Fibroblast of lung (primary cell): ENCODE measurements at regions not wholly inside any gene's neighbourhood (a gene's known extent, or its start where the extent isn't known, plus 50 kb on each side); places are given as distances from the start of the nearest gene placed in this dataset.

Source experiments
- DNase-seq, 2 donors: peaks; one replicate each; pipeline versions ENCODE4 v3.0.0 to v3.0.0-alpha.2; 2010; ENCODE audit warnings: low read depth in 2 of 2
- H2AFZ ChIP-seq: 2 replicates; pipeline ENCODE4 v1.5.1; 2012; ENCODE audit warnings: low read length, control low read depth, inconsistent platforms
- H3K27ac ChIP-seq: 2 replicates; pipeline ENCODE4 v1.5.1; 2011; ENCODE audit warnings: low read length, control low read depth; ENCODE audit not compliant: insufficient read depth
- H3K27me3 ChIP-seq: 2 replicates; pipeline ENCODE4 v1.5.1; 2011; ENCODE audit warnings: mild to moderate bottlenecking, low read length; ENCODE audit not compliant: control insufficient read depth, insufficient read depth
- H3K36me3 ChIP-seq: 2 replicates; pipeline ENCODE4 v1.5.1; 2011; ENCODE audit warnings: low read length; ENCODE audit not compliant: control insufficient read depth, insufficient read depth
- H3K4me1 ChIP-seq: 2 replicates; pipeline ENCODE4 v1.5.1; 2011; ENCODE audit warnings: low read length; ENCODE audit not compliant: control insufficient read depth, insufficient read depth; ENCODE audit errors: extremely low read depth
- H3K4me2 ChIP-seq: 2 replicates; pipeline ENCODE4 v1.5.1; 2011; ENCODE audit warnings: low read length, control low read depth; ENCODE audit not compliant: insufficient read depth; ENCODE audit errors: extremely low read depth
- H3K4me3 ChIP-seq, 4 experiments: fragments of 200-600 bp in 1 of 4; sonication (generic) in 1 of 4; replicated peaks in 1 of 4; 2 replicates each; pipeline ENCODE4 v1.5.1; 2011 to 2016; ENCODE audit warnings: low read length in 4 of 4, low read depth in 3 of 4, mild to moderate bottlenecking in 3 of 4, control low read depth in 2 of 4, inconsistent platforms in 1 of 4, mixed read lengths in 1 of 4; ENCODE audit not compliant: insufficient read depth in 1 of 4; ENCODE audit errors: control extremely low read depth in 1 of 4
- H3K79me2 ChIP-seq: 2 replicates; pipeline ENCODE4 v1.5.1; 2012; ENCODE audit warnings: mild to moderate bottlenecking, low read length, inconsistent platforms; ENCODE audit not compliant: control insufficient read depth, insufficient read depth
- H3K9ac ChIP-seq: 2 replicates; pipeline ENCODE4 v1.5.1; 2011; ENCODE audit warnings: mild to moderate bottlenecking, low read length, control low read depth; ENCODE audit not compliant: insufficient read depth
- H3K9me3 ChIP-seq: 2 replicates; pipeline ENCODE4 v1.5.1; 2012; ENCODE audit warnings: low read depth, low read length; ENCODE audit not compliant: control insufficient read depth, insufficient read depth
- H4K20me1 ChIP-seq: 2 replicates; pipeline ENCODE4 v1.5.1; 2011; ENCODE audit warnings: low read length; ENCODE audit not compliant: control insufficient read depth, insufficient read depth; ENCODE audit errors: extremely low read depth
- EZH2 ChIP-seq: IDR thresholded peaks from 2 replicates; pipeline ENCODE4 v1.5.1; 2012; ENCODE audit warnings: low read length, control low read depth, mild to moderate bottlenecking; ENCODE audit errors: missing control alignments
- TF ChIP-seq, protein P1 (sequence below), 2 donors: IDR thresholded peaks in 1 of 2; conservative IDR thresholded peaks in 1 of 2; 1 replicate in 1 of 2; 2 replicates in 1 of 2; pipeline ENCODE4 v1.5.1; 2011 to 2012; ENCODE audit warnings: low read length in 2 of 2, control low read depth in 1 of 2, inconsistent platforms in 1 of 2, low read depth in 1 of 2, mild to moderate bottlenecking in 1 of 2

DNA sequence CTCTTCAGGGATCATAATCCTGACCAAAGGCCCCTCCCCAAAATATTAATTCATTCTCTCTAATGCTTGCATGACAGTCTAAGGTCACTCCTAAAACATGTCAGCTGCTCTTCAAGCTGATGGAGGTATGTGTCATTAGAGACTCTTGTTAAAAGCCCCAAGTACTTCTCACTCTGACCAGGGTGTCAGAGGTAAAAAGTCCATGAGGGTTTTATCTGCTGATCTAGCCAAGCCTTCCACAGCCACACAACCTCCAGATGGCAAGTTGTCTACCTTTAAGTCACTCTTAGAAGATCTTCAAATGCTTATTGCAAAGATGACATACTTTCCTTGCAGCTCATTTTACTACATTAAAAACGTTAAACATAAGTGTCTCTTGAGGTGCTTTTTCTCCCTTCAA is 83.6 kb upstream of the ETAA1 start:
- no peaks in the 10 kb centered on the region for H3K36me3 ChIP-seq
- H3K4me1 ChIP-seq: peaks cover 9% of the 10 kb centered on the region
- H3K9ac ChIP-seq: no peak overlapping the region
- H3K27me3 ChIP-seq: no peaks in the 10 kb centered on the region
- no peak overlapping the region for H3K4me2 ChIP-seq
- H4K20me1 ChIP-seq: no peaks in the 10 kb centered on the region
- no peaks in the 10 kb centered on the region for H3K79me2 ChIP-seq
- H3K4me3 ChIP-seq: no peak overlapping the region
- no peaks in the 10 kb centered on the region for H3K9me3 ChIP-seq
- TF ChIP-seq EZH2: no peak
- TF ChIP-seq, protein P1, sequence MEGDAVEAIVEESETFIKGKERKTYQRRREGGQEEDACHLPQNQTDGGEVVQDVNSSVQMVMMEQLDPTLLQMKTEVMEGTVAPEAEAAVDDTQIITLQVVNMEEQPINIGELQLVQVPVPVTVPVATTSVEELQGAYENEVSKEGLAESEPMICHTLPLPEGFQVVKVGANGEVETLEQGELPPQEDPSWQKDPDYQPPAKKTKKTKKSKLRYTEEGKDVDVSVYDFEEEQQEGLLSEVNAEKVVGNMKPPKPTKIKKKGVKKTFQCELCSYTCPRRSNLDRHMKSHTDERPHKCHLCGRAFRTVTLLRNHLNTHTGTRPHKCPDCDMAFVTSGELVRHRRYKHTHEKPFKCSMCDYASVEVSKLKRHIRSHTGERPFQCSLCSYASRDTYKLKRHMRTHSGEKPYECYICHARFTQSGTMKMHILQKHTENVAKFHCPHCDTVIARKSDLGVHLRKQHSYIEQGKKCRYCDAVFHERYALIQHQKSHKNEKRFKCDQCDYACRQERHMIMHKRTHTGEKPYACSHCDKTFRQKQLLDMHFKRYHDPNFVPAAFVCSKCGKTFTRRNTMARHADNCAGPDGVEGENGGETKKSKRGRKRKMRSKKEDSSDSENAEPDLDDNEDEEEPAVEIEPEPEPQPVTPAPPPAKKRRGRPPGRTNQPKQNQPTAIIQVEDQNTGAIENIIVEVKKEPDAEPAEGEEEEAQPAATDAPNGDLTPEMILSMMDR (conservative IDR thresholded peaks at IDR 0.05 in 1 of 2, IDR thresholded peaks at IDR 0.05 in 1 of 2; ENCODE audit: low read depth in 1 of 2, low read length in 2 of 2): no peak
- no peak overlapping the region for H3K27ac ChIP-seq
- no peak overlapping the region for H2AFZ ChIP-seq
- no peak for DNase-seq

DNA sequence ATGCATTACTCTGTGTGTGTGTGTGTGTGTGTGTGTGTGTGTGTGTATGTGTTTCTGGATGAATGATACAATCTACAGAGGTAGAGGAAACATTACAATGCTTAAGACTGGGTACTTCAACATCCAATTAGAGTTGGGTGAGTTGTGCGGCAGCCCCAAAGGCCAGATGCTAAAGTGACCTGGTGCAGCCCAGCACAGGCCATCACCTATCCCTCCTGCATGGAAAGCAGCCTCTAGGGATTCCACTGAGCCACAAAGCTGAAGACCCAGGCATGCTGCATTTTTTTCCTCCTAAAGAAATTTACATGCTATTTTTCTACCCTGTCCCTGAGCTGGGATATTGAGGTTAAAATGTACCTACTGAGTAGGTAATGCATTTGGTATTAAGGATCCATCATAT is 79.1 kb upstream of the ETAA1 start:
- Histone ChIP-seq H3K4me3 (no peak overlapping the region), H3K9me3 (no peaks in the 10 kb centered on the region), H4K20me1 (no peaks in the 10 kb centered on the region), H3K79me2 (no peaks in the 10 kb centered on the region), H2AFZ (no peak overlapping the region), H3K27me3 (no peaks in the 10 kb centered on the region), H3K36me3 (no peaks in the 10 kb centered on the region), H3K9ac (no peak overlapping the region), H3K4me1 (no peaks in the 10 kb centered on the region), H3K4me2 (no peak overlapping the region), H3K27ac (no peak overlapping the region)
- TF ChIP-seq, protein P1 (conservative IDR thresholded peaks at IDR 0.05 in 1 of 2, IDR thresholded peaks at IDR 0.05 in 1 of 2; ENCODE audit: low read depth in 1 of 2, low read length in 2 of 2): no peak
- TF ChIP-seq EZH2: no peak
- DNase-seq: no peak

DNA sequence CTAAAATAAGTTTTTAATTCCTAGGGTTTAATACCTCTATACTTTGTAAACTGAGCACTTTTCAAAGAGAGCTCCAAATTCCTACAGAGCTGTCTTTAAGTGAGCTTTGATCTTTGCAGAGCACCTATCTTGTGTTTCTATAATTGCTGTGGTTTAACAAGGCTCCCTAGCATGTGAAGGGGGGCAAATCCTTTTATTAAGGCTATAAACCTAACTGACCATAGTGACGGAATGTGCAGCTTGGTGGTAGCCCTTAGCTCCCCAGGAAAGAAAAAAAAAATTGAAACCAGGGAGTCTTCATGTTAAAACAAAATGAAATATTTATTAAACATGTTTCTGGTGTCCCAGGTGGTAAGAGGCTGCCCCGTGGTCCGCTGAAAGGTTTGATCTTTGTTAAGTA is 78.6 kb upstream of the ETAA1 start:
- no peak overlapping the region for H3K4me2 ChIP-seq

More for the DNA sequence above, 78.6 kb upstream of the ETAA1 start:
- no peaks in the 10 kb centered on the region for H4K20me1 ChIP-seq
- H3K4me3 ChIP-seq: no peak overlapping the region
- H2AFZ ChIP-seq: no peak overlapping the region
- H3K27me3 ChIP-seq: no peaks in the 10 kb centered on the region
- no peaks in the 10 kb centered on the region for H3K36me3 ChIP-seq
- no peak for DNase-seq
- no peak overlapping the region for H3K9ac ChIP-seq
- H3K4me1 ChIP-seq: no peaks in the 10 kb centered on the region
- no peaks in the 10 kb centered on the region for H3K9me3 ChIP-seq
- H3K27ac ChIP-seq: no peak overlapping the region
- no peaks in the 10 kb centered on the region for H3K79me2 ChIP-seq
- TF ChIP-seq EZH2: no peak
- TF ChIP-seq, protein P1 (conservative IDR thresholded peaks at IDR 0.05 in 1 of 2, IDR thresholded peaks at IDR 0.05 in 1 of 2; ENCODE audit: low read depth in 1 of 2, low read length in 2 of 2): no peak
